IMR-90 (cell line): ENCODE measurements at regions not wholly inside any gene's neighbourhood (a gene's known extent, or its start where the extent isn't known, plus 50 kb on each side); places are given as distances from the start of the nearest gene placed in this dataset.

ENCODE experiments used
- ATAC-seq: fragments of 200-7000 bp; cut with Tn5 transposase; 2 replicates; pipeline ENCODE4 v1.9.1; 2020; ENCODE audit warnings: low read depth, mild to moderate bottlenecking, moderate library complexity
- BruUV-seq: library from RNA; stranded (reverse); fragments of 400-500 nt; replicated peaks from 2 replicates; lab custom pipeline; 2021; lab: Mats Ljungman, UMichigan
- CTCF ChIA-PET: fragments of 300-600 bp; formaldehyde crosslinking; extraction: SDS; loops from one replicate; lab custom pipeline; 2021; ENCODE audit warnings: antibody characterized with exemption; lab: Yijun Ruan, JAX
- POLR2A ChIA-PET: fragments of 300-600 bp; sonication (Branson Sonifier 250); formaldehyde crosslinking; loops from one replicate; lab custom pipeline; 2022; ENCODE audit warnings: antibody characterized with exemption; ENCODE audit not compliant: unreplicated experiment; lab: Charles Lee
- DNase-seq: peaks from one replicate; pipeline ENCODE4 v3.0.0; 2013
- H2AFZ ChIP-seq: replicated peaks from 2 replicates; pipeline ENCODE3; 2013; ENCODE audit warnings: low read length, mild to moderate bottlenecking; ENCODE audit not compliant: poor library complexity
- H2AK5ac ChIP-seq: 2 replicates; pipeline ENCODE4 v1.6.1; 2013; ENCODE audit warnings: low read depth, low read length, inconsistent platforms
- H2AK9ac ChIP-seq: replicated peaks from 2 replicates; pipeline ENCODE3; 2013; ENCODE audit warnings: mild to moderate bottlenecking, low read depth, low read length, moderate library complexity; ENCODE audit not compliant: poor library complexity
- H2BK120ac ChIP-seq: 2 replicates; pipeline ENCODE4 v1.6.1; 2013; ENCODE audit warnings: low read depth, low read length, inconsistent platforms
- H2BK15ac ChIP-seq: 3 replicates; pipeline ENCODE4 v1.6.1; 2013; ENCODE audit warnings: low read depth, low read length, inconsistent platforms
- H2BK20ac ChIP-seq: 2 replicates; pipeline ENCODE4 v1.6.1; 2013; ENCODE audit warnings: low read depth, mild to moderate bottlenecking, inconsistent platforms, low read length, moderate library complexity
- H2BK5ac ChIP-seq: 2 replicates; pipeline ENCODE4 v1.6.1; 2013; ENCODE audit warnings: mild to moderate bottlenecking, low read depth, low read length, inconsistent platforms; ENCODE audit not compliant: poor library complexity, severe bottlenecking
- H3K14ac ChIP-seq: replicated peaks from 2 replicates; pipeline ENCODE4 v1.6.1; 2013; ENCODE audit warnings: low read depth, low read length, inconsistent platforms
- H3K18ac ChIP-seq: 2 replicates; pipeline ENCODE4 v1.6.1; 2013; ENCODE audit warnings: low read depth, low read length, control low read depth
- H3K23ac ChIP-seq: 2 replicates; pipeline ENCODE4 v1.6.1; 2013; ENCODE audit warnings: low read depth, low read length, inconsistent platforms
- H3K27ac ChIP-seq: 2 replicates; pipeline ENCODE4 v1.5.1; 2013; ENCODE audit warnings: mild to moderate bottlenecking, control low read depth, low read length; ENCODE audit not compliant: insufficient read depth
- H3K27me3 ChIP-seq: 2 replicates; pipeline ENCODE4 v1.6.1; 2013; ENCODE audit warnings: low read length; ENCODE audit not compliant: control insufficient read depth, insufficient read depth
- H3K36me3 ChIP-seq: 2 replicates; pipeline ENCODE4 v1.6.1; 2013; ENCODE audit warnings: low read length, mixed read lengths; ENCODE audit not compliant: control insufficient read depth, insufficient read depth
- H3K4ac ChIP-seq: 2 replicates; pipeline ENCODE4 v1.6.1; 2013; ENCODE audit warnings: low read depth, low read length, inconsistent platforms
- H3K4me1 ChIP-seq: 2 replicates; pipeline ENCODE4 v1.6.1; 2013; ENCODE audit warnings: low read length, mixed read lengths; ENCODE audit not compliant: control insufficient read depth, insufficient read depth
- H3K4me2 ChIP-seq: 2 replicates; pipeline ENCODE4 v1.6.1; 2013; ENCODE audit warnings: low read depth, mild to moderate bottlenecking, control low read depth, low read length, moderate library complexity
- H3K4me3 ChIP-seq: 2 replicates; pipeline ENCODE4 v1.5.1; 2013; ENCODE audit warnings: low read depth, mild to moderate bottlenecking, control low read depth, low read length, moderate library complexity; ENCODE audit not compliant: insufficient read depth
- H3K56ac ChIP-seq: 2 replicates; pipeline ENCODE4 v1.6.1; 2013; ENCODE audit warnings: low read length, inconsistent platforms; ENCODE audit not compliant: insufficient read depth; ENCODE audit errors: extremely low read depth
- H3K79me1 ChIP-seq, 2 experiments: 2 replicates each; pipeline ENCODE4 v1.6.1; 2013; ENCODE audit warnings: low read length in 2 of 2, inconsistent platforms in 1 of 2, low read depth in 1 of 2
- H3K9ac ChIP-seq: 2 replicates; pipeline ENCODE4 v1.6.1; 2013; ENCODE audit warnings: low read depth, low read length, control low read depth
- H3K9me1 ChIP-seq: 2 replicates; pipeline ENCODE4 v1.6.1; 2013; ENCODE audit warnings: low read length, inconsistent platforms; ENCODE audit not compliant: insufficient read depth
- H3K9me3 ChIP-seq: 2 replicates; pipeline ENCODE4 v1.6.1; 2013; ENCODE audit warnings: low read length; ENCODE audit not compliant: control insufficient read depth, insufficient read depth
- H4K20me1 ChIP-seq: 2 replicates; pipeline ENCODE4 v1.6.1; 2013; ENCODE audit warnings: low read length, inconsistent platforms; ENCODE audit not compliant: insufficient read depth
- H4K5ac ChIP-seq: 2 replicates; pipeline ENCODE4 v1.6.1; 2013; ENCODE audit warnings: mild to moderate bottlenecking, low read depth, low read length, control low read depth
- H4K8ac ChIP-seq, 2 experiments: 2 replicates each; pipeline ENCODE4 v1.6.1; 2013; ENCODE audit warnings: low read depth in 2 of 2, low read length in 2 of 2, control low read depth in 1 of 2, inconsistent platforms in 1 of 2
- H4K91ac ChIP-seq: 2 replicates; pipeline ENCODE4 v1.6.1; 2013; ENCODE audit warnings: low read depth, low read length, inconsistent platforms; ENCODE audit not compliant: insufficient read depth
- CHD1 ChIP-seq: IDR thresholded peaks from 2 replicates; pipeline ENCODE4 v1.6.1; 2012; ENCODE audit warnings: low read depth, low read length, improper control_type of control experiment
- FOS ChIP-seq: fragments of 150-350 bp; IDR thresholded peaks from 2 replicates; pipeline ENCODE4 v1.6.1; 2016; ENCODE audit warnings: low read depth, low read length
- MAFK ChIP-seq: IDR thresholded peaks from 2 replicates; pipeline ENCODE4 v1.6.1; 2012; ENCODE audit warnings: low read depth, low read length, improper control_type of control experiment
- MAZ ChIP-seq: IDR thresholded peaks from 2 replicates; pipeline ENCODE4 v1.6.1; 2012; ENCODE audit warnings: low read depth, mild to moderate bottlenecking, low read length, improper control_type of control experiment, moderate library complexity, borderline replicate concordance
- NFE2L2 ChIP-seq: fragments of 150-350 bp; IDR thresholded peaks from 2 replicates; pipeline ENCODE4 v1.6.1; 2016; ENCODE audit warnings: low read depth, mild to moderate bottlenecking, low read length
- POLR2A ChIP-seq: IDR thresholded peaks from 2 replicates; pipeline ENCODE4 v1.6.1; 2012; ENCODE audit warnings: mild to moderate bottlenecking, low read depth, low read length
- RAD21 ChIP-seq: IDR thresholded peaks from 2 replicates; pipeline ENCODE4 v1.6.1; 2012; ENCODE audit warnings: low read length, improper control_type of control experiment
- WGBS, 2 experiments: methylation state at CpG; one replicate each; pipeline versions ENCODE4 v1.1.5 to v1.1.7; 2013; ENCODE audit warnings: missing lambda C conversion rate in 2 of 2; ENCODE audit not compliant: insufficient read length in 1 of 2; ENCODE audit errors: extremely low coverage in 2 of 2; 5-methylcytosine and 5-hydroxymethylcytosine counted together
- dilution Hi-C: fragments of 300-500 bp; cut with HindIII; formaldehyde crosslinking; loops from one replicate; pipeline ENCODE4 v1.14.3; 2018; ENCODE audit warnings: low sequenced_read_pairs; ENCODE audit not compliant: unreplicated experiment
- in situ Hi-C: fragments of 300-500 bp; cut with MboI; formaldehyde crosslinking; loops from 3 replicates; pipeline ENCODE4 v1.14.3; 2019; ENCODE audit warnings: low sequenced_read_pairs, inconsistent platforms, mixed read lengths
- intact Hi-C: fragments of 100-400 bp; cut with micrococcal nuclease; formaldehyde crosslinking; loops from 2 replicates; pipeline ENCODE4 v1.10.0; 2022
- TF ChIP-seq, protein P1 (sequence below): fragments of 150-350 bp; IDR thresholded peaks from 2 replicates; pipeline ENCODE4 v1.6.1; 2017; ENCODE audit warnings: mild to moderate bottlenecking, antibody characterized with exemption, low read length, low read depth
- TF ChIP-seq, protein P2 (sequence below): conservative IDR thresholded peaks from 2 replicates; pipeline ENCODE4 v1.5.1; 2012; ENCODE audit warnings: mild to moderate bottlenecking, low read depth, low read length, improper control_type of control experiment

DNA sequence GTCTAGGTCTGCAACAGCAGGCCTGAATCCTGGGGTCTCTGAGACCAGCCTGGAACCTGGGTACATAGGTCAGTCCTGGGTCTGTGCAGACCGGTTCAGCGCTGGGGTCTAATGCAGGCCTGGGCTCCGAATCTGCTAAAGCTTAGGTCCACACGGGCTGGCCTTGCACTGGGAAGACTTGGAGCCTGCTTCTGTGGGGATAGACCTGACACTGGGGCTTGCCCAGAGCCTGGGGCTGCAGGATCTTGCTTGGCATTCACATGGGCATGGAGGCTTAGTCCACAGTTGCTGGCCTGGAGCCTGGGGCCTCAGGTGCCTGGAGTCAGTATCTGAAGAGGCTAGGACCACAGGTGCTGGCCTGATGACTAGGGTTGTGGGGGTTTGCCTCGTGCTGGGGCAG, 369.8 kb upstream of the SEL1L start:
- ATAC-seq (no peak), DNase-seq (no peak)
- H4K5ac ChIP-seq = no peak overlapping the region
- no peaks in the 10 kb centered on the region for H3K9me1 ChIP-seq
- dilution Hi-C loops (no loop called here), in situ Hi-C loops (no loop called here), intact Hi-C loops (no loop called here)
- H3K56ac ChIP-seq = no peak overlapping the region
- ChIA-PET POLR2A (no interaction called here), CTCF (no interaction called here)
- no peak overlapping the region for H3K27ac ChIP-seq
- H3K4me2 ChIP-seq = no peak overlapping the region
- no peak overlapping the region for H4K8ac ChIP-seq
- no peak overlapping the region for H3K18ac ChIP-seq
- H3K9me3 ChIP-seq = peaks cover 17% of the 10 kb centered on the region
- no peak overlapping the region for H2BK20ac ChIP-seq
- H4K91ac ChIP-seq = no peak overlapping the region
- H3K27me3 ChIP-seq = no peaks in the 10 kb centered on the region
- no peak overlapping the region for H3K4ac ChIP-seq
- H2BK120ac ChIP-seq = no peak overlapping the region
- no peak overlapping the region for H2AFZ ChIP-seq
- no peak overlapping the region for H2AK9ac ChIP-seq
- no peaks in the 10 kb centered on the region for H3K4me1 ChIP-seq
- H3K4me3 ChIP-seq = no peak overlapping the region
- no peak overlapping the region for H2BK5ac ChIP-seq
- BruUV-seq = no TSS peak
- no peak overlapping the region for H3K9ac ChIP-seq
- no peak overlapping the region for H3K23ac ChIP-seq
- H2AK5ac ChIP-seq = no peak overlapping the region
- no peaks in the 10 kb centered on the region for H3K36me3 ChIP-seq
- no peak for TF ChIP-seq MAZ
- TF ChIP-seq RAD21 = no peak
- TF ChIP-seq, protein P1, sequence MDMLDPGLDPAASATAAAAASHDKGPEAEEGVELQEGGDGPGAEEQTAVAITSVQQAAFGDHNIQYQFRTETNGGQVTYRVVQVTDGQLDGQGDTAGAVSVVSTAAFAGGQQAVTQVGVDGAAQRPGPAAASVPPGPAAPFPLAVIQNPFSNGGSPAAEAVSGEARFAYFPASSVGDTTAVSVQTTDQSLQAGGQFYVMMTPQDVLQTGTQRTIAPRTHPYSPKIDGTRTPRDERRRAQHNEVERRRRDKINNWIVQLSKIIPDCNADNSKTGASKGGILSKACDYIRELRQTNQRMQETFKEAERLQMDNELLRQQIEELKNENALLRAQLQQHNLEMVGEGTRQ = no peak
- no peak for TF ChIP-seq FOS
- TF ChIP-seq, protein P2, sequence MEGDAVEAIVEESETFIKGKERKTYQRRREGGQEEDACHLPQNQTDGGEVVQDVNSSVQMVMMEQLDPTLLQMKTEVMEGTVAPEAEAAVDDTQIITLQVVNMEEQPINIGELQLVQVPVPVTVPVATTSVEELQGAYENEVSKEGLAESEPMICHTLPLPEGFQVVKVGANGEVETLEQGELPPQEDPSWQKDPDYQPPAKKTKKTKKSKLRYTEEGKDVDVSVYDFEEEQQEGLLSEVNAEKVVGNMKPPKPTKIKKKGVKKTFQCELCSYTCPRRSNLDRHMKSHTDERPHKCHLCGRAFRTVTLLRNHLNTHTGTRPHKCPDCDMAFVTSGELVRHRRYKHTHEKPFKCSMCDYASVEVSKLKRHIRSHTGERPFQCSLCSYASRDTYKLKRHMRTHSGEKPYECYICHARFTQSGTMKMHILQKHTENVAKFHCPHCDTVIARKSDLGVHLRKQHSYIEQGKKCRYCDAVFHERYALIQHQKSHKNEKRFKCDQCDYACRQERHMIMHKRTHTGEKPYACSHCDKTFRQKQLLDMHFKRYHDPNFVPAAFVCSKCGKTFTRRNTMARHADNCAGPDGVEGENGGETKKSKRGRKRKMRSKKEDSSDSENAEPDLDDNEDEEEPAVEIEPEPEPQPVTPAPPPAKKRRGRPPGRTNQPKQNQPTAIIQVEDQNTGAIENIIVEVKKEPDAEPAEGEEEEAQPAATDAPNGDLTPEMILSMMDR = no peak
- TF ChIP-seq MAFK = no peak
- no peak for TF ChIP-seq CHD1
- TF ChIP-seq NFE2L2 = no peak
- no peak for TF ChIP-seq POLR2A
- 69% methylated on average over 3 of the region's 5 CpGs; no CpG with 5 or more reads in 1 of the 2 experiments for WGBS, 2 experiments
- no peaks in the 10 kb centered on the region for H4K20me1 ChIP-seq
- H3K14ac ChIP-seq = no peak overlapping the region
- no peak overlapping the region for H2BK15ac ChIP-seq
- no peaks in the 10 kb centered on the region for H3K79me1 ChIP-seq
